ENCODE measurements at regions not wholly inside any gene's neighbourhood (a gene's known extent, or its start where the extent isn't known, plus 50 kb on each side); places are given as distances from the start of the nearest gene placed in this dataset.

DNA sequence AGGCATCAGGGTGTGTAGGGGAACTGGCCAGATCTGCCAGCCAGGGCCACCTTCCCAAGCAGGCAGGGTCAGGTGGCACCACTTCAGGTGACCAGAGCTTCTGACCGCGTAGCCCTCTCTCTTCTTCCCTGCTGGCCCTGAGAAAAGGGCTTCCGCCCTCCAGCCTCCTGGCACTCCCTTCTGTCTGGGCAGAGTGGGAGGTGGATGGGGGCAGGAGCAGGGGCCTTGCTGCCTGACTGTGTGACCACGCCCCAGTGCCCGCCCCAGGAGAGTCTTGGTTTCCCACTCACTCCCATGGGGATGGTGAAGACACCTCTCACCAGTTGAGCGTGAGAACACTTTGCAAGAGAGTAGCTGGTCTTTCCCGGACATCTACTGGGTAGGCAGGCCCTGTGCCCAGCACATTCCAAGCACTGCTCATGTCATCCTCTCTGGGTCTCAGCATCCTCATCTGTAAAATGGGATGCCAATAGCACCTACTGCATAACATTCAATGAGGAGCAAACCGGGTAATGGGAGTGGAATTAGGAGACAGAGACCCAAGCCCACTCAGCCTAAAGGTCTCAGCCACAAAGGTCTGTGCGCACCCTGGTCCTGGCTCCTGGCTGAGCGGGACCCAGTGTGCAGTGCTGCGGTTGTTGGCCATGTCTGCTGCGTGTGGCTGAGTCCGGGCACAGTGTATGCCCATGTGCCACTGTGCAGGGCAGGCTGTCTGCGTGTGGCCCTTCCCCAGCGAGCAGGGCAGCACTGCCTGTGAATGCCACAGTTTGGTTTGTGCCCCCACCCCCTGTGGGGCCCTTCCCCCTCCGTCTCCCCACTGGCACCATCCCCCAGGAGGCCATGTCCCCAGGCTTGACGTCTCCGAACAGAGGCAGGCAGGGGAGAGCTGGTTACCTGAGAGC lies 179.1 kb upstream of the IER5L start:
- DNase-seq (ENCODE audit: extremely low spot score, insufficient read length, low read depth) = no peak
- no peak for FAIRE-seq

DNA sequence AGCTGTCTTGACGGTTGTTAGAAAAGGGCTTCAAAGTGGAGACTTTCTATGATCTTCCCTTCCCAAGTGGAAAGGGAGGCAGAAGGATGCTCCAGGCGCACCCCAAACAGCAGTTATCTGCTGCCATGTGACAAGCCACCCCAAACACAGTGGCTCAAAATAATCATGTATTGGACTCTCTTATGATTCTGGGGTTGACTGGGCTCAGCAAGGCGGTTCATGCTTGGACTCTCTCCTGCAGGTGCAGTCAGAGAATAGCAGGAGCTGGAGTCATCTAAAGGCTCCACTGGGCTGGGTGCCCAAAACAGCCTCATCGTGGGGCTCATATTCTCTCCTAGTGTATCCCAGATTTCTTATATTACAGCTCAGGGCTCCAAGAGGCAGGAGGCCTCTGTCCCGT lies 177.6 kb upstream of the IER5L start:
- FAIRE-seq (no peak), DNase-seq (ENCODE audit: extremely low spot score, insufficient read length, low read depth) (no peak)

DNA sequence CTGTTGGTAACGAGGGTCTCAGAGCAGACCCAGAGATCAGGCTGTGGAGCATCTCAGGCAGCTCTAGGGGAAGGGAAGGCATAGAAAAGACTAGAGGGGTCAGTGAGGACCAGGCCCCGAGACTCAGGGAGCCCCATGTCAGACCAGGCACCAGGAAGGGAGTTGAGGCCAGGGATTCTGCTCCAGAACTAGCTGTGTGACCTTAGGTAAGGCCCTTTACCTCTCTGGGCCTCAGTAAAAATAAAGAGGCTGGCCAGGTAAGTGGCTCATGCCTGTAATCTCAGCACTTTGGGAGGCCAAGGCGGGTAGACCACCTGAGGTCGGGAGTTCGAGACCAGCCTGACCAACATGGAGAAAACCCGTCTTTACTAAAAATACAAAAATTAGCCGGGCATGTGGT lies 176.4 kb upstream of the IER5L start:
- DNase-seq (ENCODE audit: extremely low spot score, insufficient read length, low read depth) = no peak
- no peak for FAIRE-seq

DNA sequence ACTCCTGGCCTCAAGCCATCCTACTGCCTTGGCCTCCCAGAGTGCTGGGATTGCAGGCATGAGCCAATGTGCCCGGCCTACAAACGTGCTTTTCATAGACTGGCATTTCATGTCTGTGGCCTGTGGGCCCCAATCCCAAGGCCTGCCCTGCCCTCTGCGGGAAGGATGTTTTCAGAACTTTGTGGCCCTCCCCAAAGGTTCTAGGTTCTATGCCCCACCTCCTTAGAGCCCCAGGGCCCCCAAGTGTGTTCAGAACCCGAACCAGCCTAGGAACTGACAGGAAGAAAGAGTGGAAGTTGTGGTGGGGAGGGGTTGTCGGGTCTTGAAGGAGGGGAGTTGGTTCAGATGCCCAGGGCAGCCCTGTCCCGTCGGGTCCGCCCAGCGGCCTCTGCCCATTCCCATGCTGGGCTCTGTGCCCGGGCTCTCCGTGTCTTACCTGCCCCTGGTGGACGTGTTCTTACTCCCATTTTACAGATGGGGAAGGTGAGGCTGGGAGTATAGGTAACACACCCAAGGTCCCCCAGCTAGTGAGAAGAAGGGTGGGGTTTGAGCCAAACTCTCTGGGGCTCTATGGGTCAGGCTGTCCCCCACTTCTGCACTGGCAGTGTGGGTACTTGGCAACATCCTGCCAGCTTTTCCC lies 175.8 kb upstream of the IER5L start:
- no peak for FAIRE-seq
- DNase-seq (ENCODE audit: extremely low spot score, insufficient read length, low read depth) = no peak

DNA sequence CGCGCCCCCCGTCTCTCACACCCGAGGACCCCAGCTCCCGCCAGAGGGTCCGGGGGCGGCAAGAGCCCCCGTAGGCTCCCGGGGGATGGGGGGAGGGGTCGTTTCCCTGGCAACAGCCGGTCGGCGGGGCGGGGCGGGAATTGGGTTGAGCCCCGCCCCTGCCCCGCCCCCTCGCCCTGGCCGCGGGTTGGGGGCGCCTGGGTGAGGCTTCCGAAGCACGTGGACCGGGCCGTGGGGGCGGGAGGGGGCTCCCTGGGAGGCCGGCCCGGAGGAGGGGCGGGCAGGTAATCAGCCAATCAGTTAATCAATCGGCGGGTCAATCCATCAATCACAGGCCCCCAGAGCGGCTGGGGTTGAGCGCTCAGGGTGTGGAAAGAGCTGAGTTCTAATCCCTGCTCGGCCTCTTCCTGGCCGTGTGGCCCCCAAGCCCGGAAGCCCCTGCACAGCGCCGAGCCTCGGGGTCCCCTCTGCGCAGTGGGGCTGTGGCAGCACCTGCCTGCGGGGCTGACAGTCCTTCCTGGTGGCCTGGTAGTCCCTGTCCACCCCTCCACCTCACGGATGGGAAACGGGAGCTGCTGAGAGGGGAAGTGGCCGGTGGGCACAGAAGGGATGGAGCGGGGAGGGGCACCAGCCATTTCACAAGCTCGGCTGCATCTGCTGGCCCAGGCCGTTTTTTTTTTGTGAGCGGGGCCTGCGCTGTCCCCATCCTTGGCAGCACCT lies 174.2 kb upstream of the IER5L start:
- FAIRE-seq (no peak), DNase-seq (ENCODE audit: extremely low spot score, insufficient read length, low read depth) (no peak)

DNA sequence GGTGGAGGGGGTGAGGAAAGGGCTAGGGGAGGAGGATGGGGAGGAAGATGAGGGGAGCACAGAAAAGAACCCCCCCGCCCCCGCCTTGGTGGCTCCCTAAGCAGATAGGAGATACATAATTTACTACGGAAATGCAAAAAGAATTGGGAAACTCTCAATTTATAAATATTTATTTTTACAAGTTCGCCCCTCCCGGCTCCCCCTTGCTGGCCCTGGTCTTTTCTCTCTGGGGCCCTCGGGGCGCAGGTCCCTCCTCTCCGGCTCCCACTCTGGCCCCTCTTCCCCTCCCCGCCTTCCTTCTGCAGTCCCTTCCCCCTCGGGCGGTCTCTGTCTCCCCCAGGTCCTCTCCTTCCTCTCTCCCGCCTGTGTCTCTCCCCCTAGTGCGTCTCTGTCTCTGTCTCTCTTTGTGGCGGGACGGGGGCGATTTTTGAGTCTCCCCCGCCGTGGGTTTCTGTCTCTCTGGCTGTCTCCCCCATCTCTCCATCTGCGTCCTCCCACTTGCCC lies 173.6 kb upstream of the IER5L start:
- DNase-seq (ENCODE audit: extremely low spot score, insufficient read length, low read depth) (no peak), FAIRE-seq (no peak)

DNA sequence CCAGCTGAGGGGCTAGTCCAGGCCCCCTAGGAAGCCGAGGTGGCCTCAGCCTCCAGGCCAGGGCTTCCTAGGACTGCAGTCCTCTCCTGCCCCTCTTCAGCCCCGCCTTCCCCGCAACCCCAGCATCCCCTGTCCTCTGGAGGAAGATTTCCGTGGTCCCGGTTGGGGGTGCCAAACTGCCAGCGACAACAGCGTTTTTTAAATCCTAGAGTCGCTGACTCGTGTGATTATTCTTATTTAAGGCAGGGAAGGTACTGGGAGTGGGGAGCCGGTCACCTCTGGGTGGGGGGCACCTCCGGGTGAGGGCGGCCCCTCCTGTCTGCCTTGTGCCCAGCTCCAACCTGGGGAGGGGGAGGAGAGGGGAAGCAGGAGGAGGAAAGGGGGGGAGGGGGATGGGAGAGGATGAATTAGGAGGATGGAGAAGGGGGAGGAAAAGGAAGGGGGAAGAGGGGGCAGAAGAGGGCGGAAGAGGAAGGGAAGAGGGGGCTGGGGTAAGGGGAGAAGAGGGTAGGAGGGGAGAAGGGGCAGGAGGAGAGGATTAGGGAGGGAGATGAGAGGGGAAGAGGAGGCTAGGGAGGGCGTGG lies 173.1 kb upstream of the IER5L start:
- DNase-seq (ENCODE audit: extremely low spot score, insufficient read length, low read depth) (no peak), FAIRE-seq (no peak)

DNA sequence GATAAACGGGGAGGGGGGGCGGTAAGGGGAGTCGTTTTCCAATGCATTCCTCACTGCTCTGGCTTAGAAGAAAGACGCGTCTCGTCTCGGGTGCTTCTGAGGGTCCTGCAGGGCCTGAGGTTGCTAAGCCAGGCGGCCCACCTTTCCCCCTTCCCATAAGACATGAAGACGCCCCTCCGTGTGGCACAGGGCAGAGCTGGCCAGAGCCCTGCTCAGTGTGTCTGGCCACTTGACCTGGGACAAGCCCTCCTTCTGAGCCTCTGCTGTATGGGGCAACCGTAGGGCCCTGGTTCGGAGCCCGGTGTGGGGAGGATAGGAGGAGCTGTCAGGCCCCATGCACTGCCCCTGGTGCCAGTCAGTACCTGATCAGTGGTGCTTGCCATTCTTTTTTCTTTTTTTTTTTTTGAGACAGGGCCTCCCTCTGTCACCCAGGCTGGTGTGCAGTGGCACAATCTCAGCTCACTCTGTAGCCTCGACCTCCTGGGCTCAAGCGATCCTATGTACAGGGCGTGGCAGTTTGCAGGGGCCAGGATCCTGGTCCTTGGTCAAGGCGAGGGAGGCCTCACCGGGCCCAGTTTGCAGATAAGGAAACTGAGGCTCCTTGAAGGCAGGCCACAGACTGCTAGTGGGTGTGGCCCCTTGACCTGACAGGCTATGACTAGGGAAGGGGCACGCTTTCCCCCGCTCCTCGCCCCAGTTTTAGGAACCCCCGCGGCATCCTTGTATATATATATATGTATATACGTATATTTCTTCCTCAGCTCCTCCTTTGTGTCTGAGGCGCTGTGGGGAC lies 172.3 kb upstream of the IER5L start:
- no peak for FAIRE-seq
- no peak for DNase-seq (ENCODE audit: extremely low spot score, insufficient read length, low read depth)

DNA sequence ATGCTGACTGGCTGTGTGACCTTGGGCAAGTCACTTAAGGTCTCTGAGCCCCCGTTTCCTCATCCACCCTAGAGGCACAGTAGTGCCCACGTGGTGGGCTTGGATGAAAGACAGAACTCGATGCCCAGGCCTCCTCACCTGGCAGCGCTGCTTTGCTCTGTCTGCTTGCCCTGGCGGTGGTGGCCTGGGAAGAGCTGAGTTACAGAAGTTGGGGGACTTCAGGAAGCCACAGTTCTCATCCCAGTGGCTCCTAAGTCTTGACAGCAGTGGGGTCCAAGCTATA lies 171.5 kb upstream of the IER5L start:
- DNase-seq (ENCODE audit: extremely low spot score, insufficient read length, low read depth) (no peak), FAIRE-seq (no peak)

DNA sequence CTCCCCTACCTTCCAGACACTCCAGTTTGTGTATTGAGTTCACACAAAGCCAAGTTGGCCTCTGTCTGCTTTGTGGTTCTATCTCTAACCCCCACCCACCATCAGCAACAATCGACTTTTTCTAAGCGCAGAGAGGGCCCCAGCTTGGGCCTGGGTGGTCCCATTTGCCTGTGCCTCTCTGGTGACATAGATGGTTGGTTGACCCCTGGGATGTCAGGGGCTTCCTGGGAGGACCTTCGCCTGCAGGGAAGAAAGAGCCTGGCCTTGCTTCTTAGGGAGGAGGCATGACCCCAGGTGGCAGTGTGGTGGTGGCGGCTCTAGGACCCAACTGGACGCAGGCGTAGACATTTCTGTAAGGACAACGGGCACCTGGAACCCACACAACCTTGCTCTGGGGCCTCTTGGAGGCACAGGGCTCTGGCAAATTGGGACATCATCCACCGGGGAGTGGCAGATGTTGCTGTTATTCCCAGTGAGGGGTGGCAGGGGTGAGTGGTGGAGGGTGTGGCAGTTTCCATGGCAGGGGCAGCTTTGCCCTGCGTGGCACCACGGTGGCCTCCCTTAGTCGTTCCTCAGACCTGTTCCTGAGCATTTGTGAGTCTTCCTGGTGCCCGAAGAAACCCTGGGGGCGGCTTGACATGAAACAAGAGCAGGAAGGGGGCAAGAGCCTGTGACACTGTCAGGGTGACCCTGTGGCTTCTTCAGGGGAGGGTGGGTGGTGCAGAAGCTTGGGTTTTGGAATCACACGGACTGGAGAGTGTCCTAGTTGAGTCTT lies 171.0 kb upstream of the IER5L start:
- no peak for DNase-seq (ENCODE audit: extremely low spot score, insufficient read length, low read depth)
- FAIRE-seq = no peak

DNA sequence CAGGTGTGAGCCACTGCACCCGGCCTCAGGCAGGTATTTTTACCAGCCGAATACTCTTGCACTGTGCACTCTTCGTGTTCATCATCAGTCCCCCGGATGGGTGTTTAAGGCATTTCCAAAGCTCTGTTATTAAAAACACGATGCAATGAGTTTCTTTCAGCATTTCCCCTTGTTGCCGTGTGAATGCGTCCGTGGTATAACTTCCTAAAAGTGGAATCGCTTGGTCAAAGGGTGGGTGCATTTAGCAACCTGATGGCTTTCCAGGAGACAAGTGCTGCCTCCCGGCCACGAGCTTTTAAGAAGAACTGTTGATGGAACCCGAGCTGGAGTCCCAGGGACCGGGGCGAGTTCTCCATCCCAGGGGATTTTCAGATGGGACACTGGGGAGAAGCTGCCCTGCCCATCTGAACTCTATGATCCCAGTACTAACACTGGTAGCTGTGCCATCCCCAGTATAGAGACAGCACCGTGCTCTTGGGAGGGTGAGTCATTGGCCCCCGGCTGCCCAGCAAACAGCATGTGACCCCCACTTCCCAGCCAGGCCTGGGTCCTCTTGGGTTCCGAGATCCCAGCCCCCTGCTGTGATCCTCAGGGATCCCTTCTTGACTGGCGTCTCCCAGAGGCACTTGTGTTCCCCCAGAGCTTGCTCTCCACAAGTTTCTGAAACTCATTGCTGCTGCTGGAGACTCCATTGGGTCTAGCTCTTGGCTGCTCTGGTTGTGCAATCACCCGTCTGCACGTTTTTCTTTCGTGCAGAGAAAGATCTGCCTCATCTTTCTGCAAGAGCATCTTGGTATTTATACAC lies 169.5 kb upstream of the IER5L start:
- no peak for FAIRE-seq
- no peak for DNase-seq (ENCODE audit: extremely low spot score, insufficient read length, low read depth)

DNA sequence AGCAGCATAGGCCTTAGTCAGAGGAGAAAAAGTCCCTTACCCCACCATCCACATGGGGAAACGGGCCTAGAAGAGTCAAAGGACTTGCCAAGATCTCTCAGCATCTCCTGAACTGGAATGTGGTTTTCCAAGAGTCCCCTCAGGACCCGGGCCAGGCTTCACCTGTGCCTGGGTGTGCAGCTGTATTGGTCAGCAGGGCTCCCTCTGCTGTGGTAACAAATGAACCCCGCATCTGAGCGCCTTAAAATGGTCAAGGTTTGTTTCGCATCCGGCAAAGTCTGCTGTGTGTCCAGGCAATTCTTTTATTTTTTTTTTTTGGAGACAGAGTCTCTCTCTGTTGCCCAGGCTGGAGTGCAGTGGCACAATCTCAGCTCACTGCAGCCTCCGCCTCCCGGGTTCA lies 168.0 kb upstream of the IER5L start:
- FAIRE-seq = no peak
- DNase-seq (ENCODE audit: extremely low spot score, insufficient read length, low read depth) = no peak

DNA sequence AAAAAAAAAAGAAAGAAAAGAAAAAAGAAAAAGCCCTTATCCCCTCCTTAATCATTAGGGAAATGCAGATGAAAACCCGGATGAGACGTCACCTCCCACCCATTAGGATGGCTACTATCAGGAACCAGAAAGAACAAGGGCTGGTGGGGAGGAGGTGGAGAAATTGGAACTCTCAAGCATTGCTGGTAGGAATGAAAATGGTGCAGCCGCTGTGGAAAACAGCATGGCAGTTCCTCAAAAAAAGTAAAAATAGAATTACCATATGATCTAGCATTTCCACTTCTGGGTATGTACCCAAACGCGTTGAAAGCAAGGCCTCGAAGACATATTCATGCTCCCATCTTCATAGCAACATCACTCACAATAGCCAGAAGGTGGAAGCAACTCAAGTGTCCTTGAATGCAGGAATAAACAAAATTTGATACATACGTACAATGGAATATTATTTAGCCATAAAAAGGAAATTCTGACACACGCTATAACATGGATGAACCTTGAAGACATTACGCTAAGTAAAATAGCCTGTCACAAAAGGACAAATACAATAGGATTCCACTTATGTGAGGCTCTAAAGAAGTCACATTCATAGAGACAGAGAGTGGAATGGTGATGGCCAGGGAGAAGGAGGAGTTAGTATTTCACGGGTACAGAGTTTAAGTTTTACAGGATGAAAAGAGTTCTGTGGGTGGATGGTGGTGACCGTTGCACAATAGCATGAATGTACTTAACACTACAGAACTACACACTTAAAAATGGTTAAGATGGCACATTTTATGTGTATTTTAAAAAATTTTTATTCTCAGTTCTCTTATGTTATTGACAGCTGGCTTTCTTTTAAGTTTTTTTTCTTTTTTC lies 166.8 kb upstream of the IER5L start:
- DNase-seq (ENCODE audit: extremely low spot score, insufficient read length, low read depth) = no peak
- no peak for FAIRE-seq

DNA sequence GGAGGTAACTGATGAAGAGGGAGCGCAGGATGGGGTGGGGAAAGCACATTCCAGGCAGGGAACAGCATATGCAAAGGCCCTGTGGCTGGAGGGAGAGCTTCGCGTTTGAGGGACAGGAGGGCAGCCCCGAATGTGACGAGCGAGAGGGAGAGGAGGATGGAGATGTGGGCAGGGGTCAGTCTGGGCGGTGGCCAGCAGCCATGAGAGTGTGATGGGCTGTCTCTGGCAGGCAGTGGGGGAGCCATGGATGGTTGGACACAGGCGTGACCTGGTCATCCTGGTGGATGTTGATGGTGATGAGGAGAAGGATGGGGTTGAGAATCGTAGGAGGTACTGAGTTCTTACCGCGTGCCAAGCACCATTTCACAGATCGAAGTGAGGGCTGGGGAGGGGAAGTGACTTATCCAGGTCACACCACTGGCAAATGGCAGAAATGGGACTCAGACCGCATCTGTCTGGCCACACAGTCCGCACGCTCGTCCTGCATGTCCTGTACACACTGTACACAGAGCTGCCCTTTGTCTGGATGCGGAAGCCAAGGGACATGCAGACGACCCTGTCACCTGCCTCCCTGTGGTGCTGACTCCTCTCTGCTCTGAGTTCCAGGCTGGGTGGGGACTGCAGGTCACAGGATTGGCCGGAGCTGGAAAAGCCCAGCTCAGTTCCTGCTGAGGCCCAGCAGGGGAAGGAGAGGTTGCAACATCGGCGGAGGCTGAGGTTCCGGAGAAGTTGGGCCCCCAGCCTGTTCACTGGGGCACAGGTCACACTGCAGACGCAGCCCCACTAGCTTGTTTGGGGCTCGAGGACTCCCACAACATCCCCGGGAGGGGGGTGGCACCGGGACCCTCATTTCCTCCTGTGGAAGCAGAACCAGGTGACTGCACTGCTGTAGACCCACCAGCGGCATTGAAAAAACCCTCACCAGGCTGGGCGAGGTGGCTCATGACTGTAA lies 165.6 kb upstream of the IER5L start:
- DNase-seq (ENCODE audit: extremely low spot score, insufficient read length, low read depth) (no peak), FAIRE-seq (no peak)

DNA sequence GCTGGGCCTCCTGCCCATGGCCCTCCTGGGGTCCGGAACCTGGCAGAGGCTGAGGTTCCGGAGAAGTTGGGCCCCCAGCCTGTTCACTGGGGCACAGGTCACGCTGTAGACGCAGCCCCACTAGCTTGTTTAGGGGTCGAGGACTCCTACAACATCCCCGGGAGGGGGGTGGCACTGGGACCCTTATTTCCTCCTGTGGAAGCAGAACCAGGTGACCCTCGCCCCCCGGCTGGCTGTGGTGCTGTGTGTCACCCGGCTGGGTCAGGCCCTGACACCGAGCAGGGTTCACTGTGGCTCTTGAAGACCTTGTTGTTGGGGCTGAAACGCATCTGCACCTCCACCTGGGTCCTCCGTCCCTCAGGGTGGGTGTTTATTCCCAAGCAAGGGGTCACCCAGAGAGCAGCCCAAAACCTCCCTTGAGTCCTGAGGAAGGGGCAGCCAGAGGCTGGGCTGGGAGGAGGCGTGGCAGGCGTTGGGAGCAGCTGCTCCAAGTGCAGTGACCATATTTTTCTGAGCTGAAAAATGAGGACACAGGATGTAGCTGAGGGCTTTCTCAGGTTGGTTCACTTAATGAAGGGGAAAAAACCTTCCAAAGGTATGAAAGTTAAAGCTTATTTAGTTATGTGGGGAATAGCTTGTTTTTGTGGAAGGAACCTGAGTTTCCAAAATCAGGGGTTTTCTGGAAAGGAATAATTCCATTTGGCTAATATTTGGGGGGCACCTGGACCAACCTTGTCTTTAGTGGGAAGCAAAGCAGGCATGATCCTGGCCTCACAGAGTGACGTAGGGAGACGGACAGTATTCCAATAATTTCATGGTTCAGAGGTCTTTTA lies 164.7 kb upstream of the IER5L start:
- DNase-seq (ENCODE audit: extremely low spot score, insufficient read length, low read depth) = no peak
- FAIRE-seq = no peak

DNA sequence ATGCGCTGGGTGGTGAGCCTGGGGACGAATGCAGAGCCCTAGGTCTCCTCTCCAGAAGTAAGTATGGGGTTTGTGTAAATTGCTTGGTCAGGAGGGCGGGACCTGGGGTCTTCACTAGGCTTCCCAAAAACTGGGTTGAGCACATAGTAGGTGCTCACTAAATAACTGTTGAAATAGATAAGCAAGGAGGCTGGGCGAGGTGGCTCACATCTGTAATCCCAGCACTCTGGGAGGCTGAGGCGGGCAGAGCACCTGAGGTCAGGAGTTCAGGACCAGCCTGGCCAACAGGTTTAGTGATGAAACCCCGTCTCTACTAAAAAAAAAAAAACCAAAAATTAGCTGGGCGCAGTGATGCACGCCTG lies 163.9 kb upstream of the IER5L start:
- DNase-seq (ENCODE audit: extremely low spot score, insufficient read length, low read depth) (no peak), FAIRE-seq (no peak)
